PC-9 (cell line): ENCODE measurements at regions not wholly inside any gene's neighbourhood (a gene's known extent, or its start where the extent isn't known, plus 50 kb on each side); places are given as distances from the start of the nearest gene placed in this dataset.

Source experiments
- BruUV-seq: library from RNA; stranded (reverse); fragments of 400-500 nt; replicated peaks from 2 replicates; lab custom pipeline; 2021; lab: Mats Ljungman, UMichigan
- CTCF ChIA-PET: fragments of 300-600 bp; sonication (Branson Sonifier 250); formaldehyde crosslinking; loops from one replicate; lab custom pipeline; 2022; ENCODE audit warnings: antibody characterized with exemption; lab: Charles Lee
- POLR2A ChIA-PET: fragments of 300-600 bp; sonication (Branson Sonifier 250); formaldehyde crosslinking; loops from one replicate; lab custom pipeline; 2022; ENCODE audit warnings: antibody characterized with exemption; ENCODE audit not compliant: unreplicated experiment; lab: Charles Lee
- DNase-seq, 2 experiments: peaks; one replicate each; pipeline versions ENCODE4 v3.0.0 to v3.0.0-alpha.2; 2015 to 2022; ENCODE audit warnings: mixed read lengths in 1 of 2
- H2AFZ ChIP-seq: fragments of 200-600 bp; sonication (generic); 2 replicates; pipeline ENCODE4 v1.8.1; 2017; ENCODE audit warnings: antibody characterized with exemption
- H3F3A ChIP-seq: fragments of 200-600 bp; sonication (generic); 2 replicates; pipeline ENCODE4 v1.8.1; 2017; ENCODE audit warnings: antibody characterized with exemption, mild to moderate bottlenecking, low read depth; ENCODE audit not compliant: insufficient read depth
- H3K27ac ChIP-seq: fragments of 200-600 bp; sonication (generic); 2 replicates; pipeline ENCODE4 v1.6.1; 2016; ENCODE audit warnings: mixed run types
- H3K27me3 ChIP-seq: fragments of 200-600 bp; sonication (generic); 2 replicates; pipeline ENCODE4 v1.6.1; 2016; ENCODE audit warnings: low read depth, mixed run types; ENCODE audit not compliant: insufficient read depth
- H3K36me3 ChIP-seq: fragments of 200-600 bp; sonication (generic); 2 replicates; pipeline ENCODE4 v1.6.1; 2016; ENCODE audit warnings: low read depth, mixed run types
- H3K4me1 ChIP-seq: fragments of 200-600 bp; sonication (generic); replicated peaks from 2 replicates; pipeline ENCODE4 v1.6.1; 2016; ENCODE audit warnings: mixed run types; ENCODE audit not compliant: insufficient read depth
- H3K4me2 ChIP-seq: fragments of 200-600 bp; sonication (generic); 2 replicates; pipeline ENCODE4 v1.6.1; 2017; ENCODE audit warnings: mixed run types
- H3K4me3 ChIP-seq: fragments of 200-600 bp; sonication (generic); 2 replicates; pipeline ENCODE4 v1.6.1; 2016; ENCODE audit warnings: mixed run types
- H3K79me2 ChIP-seq: fragments of 200-600 bp; sonication (generic); 2 replicates; pipeline ENCODE4 v1.6.1; 2017; ENCODE audit warnings: low read depth, mixed run types
- H3K9me2 ChIP-seq: fragments of 200-600 bp; sonication (generic); 2 replicates; pipeline ENCODE4 v1.8.1; 2017; ENCODE audit warnings: mild to moderate bottlenecking; ENCODE audit not compliant: insufficient read depth
- H3K9me3 ChIP-seq: fragments of 200-600 bp; sonication (generic); 2 replicates; pipeline ENCODE4 v1.8.1; 2016; ENCODE audit warnings: low read depth; ENCODE audit not compliant: insufficient read depth
- H4K20me1 ChIP-seq: fragments of 200-600 bp; sonication (generic); 2 replicates; pipeline ENCODE4 v1.8.1; 2017; ENCODE audit not compliant: insufficient read depth
- CTCF ChIP-seq: fragments of 200-600 bp; sonication (generic); conservative IDR thresholded peaks from 2 replicates; pipeline ENCODE4 v1.6.1; 2017; ENCODE audit warnings: mixed run types, antibody characterized with exemption, mild to moderate bottlenecking, moderate library complexity
- EZH2 ChIP-seq: fragments of 200-600 bp; sonication (generic); IDR thresholded peaks from 2 replicates; pipeline ENCODE4 v1.8.0; 2017; ENCODE audit warnings: antibody characterized with exemption, low read depth
- intact Hi-C: fragments of 100-400 bp; cut with micrococcal nuclease; formaldehyde crosslinking; loops from one replicate; pipeline ENCODE4 v1.10.0; 2022; ENCODE audit not compliant: unreplicated experiment

GRCh38 chr12:19981944-19982343 lies 386.4 kb upstream of the PDE3A start:
- Histone ChIP-seq H3K79me2 (no peaks in the 10 kb centered on the region), H3F3A (no peaks in the 10 kb centered on the region), H3K4me2 (no peak overlapping the region), H2AFZ (no peak overlapping the region), H4K20me1 (no peaks in the 10 kb centered on the region), H3K27ac (no peak overlapping the region), H3K36me3 (no peaks in the 10 kb centered on the region), H3K4me3 (no peak overlapping the region), H3K4me1 (no peaks in the 10 kb centered on the region), H3K9me2 (no peaks in the 10 kb centered on the region), H3K27me3 (no peaks in the 10 kb centered on the region), H3K9me3 (no peaks in the 10 kb centered on the region)
- BruUV-seq, result no TSS peak
- CTCF ChIA-PET, result no interaction called here
- intact Hi-C loops, result no loop called here
- DNase-seq, result no peak
- TF ChIP-seq EZH2, result no peak
- TF ChIP-seq CTCF, result no peak
- POLR2A ChIA-PET, result no interaction called here

- DNase-seq, result no peak
- Histone ChIP-seq H3K9me2 (no peaks in the 10 kb centered on the region), H3K79me2 (no peaks in the 10 kb centered on the region), H4K20me1 (no peaks in the 10 kb centered on the region), H3K27ac (no peak overlapping the region), H3K4me3 (no peak overlapping the region), H3K9me3 (no peaks in the 10 kb centered on the region), H3K36me3 (no peaks in the 10 kb centered on the region), H3K4me2 (no peak overlapping the region), H2AFZ (0 out of 2 replicates have a peak overlapping the region, but pooled peaks have one; percentile 55), H3K27me3 (no peaks in the 10 kb centered on the region), H3F3A (no peaks in the 10 kb centered on the region), H3K4me1 (no peaks in the 10 kb centered on the region)
- no TSS peak for BruUV-seq
- intact Hi-C loops, result no loop called here
- CTCF ChIA-PET, result no interaction called here
- POLR2A ChIA-PET, result no interaction called here
- TF ChIP-seq EZH2 (no peak), CTCF (no peak)
These were observed 380.3 kb upstream of the PDE3A start for GRCh38 chr12:19988001-19988400.

DNA sequence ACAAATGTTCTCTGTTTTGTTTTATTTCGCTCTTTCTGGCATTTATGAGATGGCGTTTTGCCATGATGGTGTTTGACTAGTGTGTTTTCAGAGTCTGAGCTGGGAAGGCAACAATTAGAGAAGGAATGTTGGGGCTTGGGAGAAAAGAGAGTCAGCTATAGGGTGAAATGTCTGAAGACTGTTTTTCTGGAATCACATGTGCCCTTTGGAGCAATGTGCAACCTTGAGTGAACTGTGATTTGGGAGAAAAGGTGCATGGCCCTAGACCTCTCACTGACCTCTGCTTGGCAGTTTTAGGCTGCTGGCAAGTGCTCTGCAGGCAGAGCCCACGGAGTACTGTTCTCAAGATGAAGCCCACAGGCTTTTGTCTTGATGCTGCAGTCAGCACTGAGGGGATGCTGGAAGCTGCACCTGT lies 379.9 kb upstream of the PDE3A start:
- Histone ChIP-seq H3K4me2 (no peak overlapping the region), H3F3A (no peaks in the 10 kb centered on the region), H2AFZ (0 out of 2 replicates have a peak overlapping the region, but pooled peaks have one; percentile 55), H3K79me2 (no peaks in the 10 kb centered on the region), H3K36me3 (no peaks in the 10 kb centered on the region), H3K4me3 (no peak overlapping the region), H3K9me2 (no peaks in the 10 kb centered on the region), H3K4me1 (no peaks in the 10 kb centered on the region), H3K9me3 (no peaks in the 10 kb centered on the region), H3K27ac (no peak overlapping the region), H3K27me3 (no peaks in the 10 kb centered on the region), H4K20me1 (no peaks in the 10 kb centered on the region)
- intact Hi-C loops, result no loop called here
- BruUV-seq, result no TSS peak
- no peak for TF ChIP-seq EZH2
- TF ChIP-seq CTCF, result no peak
- no peak for DNase-seq
- POLR2A ChIA-PET, result no interaction called here
- CTCF ChIA-PET, result no interaction called here
